AML-193 (cell line): ENCODE measurements at regions not wholly inside any gene's neighbourhood (a gene's known extent, or its start where the extent isn't known, plus 50 kb on each side); places are given as distances from the start of the nearest gene placed in this dataset.
"Not testable (repeated sequence)": the region's sequence is repeated elsewhere in the genome, so short reads cannot be mapped to it uniquely, and the experiment has no call there.

Experiments
- DNase-seq, 2 experiments: peaks; one replicate each; lab custom pipeline; 2025; lab: John Stamatoyannopoulos, UW

DNA sequence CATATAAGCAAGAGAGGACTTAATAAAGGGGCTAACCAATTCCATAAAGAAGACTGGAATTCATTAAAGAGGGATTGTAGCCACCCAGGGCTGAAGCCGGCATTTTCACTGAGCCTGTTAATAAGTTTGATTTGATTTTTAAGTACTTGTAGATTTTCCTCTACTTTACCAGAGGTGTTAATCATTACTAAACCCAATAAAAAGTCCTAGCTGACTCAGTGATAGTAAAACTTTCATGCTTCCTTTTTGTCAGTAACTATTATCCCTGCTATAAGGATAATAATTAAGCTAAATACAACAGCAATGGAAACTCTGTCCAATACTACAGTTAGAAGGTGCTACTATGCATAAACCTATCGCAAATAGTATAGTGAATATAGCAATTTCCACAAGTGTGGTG lies 260.2 kb downstream of the CEMIP2 start:
- not testable (repeated sequence) for DNase-seq

DNA sequence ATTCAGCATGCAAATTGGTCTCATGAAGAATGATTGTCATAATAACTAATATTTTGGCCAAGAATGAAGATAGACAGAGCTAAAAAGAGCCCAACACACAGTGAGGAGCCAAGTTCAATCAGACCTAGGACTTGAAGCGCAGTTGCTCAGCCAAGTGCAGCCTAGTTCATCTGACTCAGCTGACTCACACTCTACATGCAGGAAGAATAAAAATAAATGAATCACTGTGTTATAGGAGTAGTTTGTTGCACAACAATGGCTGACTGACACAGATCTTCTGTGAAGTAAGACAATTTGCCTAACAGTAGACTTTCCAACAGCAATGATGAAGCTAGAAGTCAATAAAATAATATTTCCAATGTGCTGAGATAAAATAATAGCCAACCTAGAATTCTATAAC lies 261.5 kb downstream of the CEMIP2 start:
- DNase-seq: no peak

DNA sequence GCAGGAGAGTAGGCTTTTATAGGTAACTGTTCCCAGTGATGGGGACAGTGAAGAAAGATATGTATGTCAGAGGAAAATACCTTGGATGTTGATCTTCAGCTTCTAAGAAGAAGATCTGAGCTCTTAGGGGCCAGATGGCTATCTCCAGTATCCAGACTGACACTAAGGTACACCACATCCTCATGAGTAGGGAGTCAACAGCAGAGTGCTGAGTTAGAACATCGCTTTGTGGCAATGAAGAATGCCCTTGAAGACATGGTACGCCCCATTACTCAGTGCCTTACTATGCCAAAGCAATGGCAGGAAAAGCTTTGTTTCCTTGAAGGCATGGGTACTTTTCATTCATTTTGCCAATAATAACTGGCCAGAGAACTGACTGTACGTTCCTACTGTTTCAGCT lies 263.7 kb downstream of the CEMIP2 start:
- DNase-seq: no peak

DNA sequence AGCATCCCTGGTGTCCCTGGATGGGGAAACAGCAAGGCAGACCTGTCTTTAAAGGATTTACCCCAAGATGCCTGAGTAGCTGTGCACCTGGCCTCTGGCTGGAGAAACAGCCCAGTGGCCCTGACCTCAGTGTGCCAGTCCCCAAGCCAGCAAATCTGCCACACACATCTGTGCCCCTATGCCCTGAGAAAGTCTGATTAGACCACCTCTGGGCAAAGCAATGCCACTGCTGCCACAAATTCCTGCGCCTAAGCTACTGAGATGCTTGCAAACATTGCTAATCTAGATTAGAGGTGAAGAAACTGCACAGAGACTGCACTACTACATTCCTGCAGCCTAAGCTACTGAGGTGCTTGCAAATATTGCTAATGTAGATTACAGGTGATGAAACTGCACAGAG lies 269.6 kb downstream of the CEMIP2 start:
- no peak for DNase-seq

DNA sequence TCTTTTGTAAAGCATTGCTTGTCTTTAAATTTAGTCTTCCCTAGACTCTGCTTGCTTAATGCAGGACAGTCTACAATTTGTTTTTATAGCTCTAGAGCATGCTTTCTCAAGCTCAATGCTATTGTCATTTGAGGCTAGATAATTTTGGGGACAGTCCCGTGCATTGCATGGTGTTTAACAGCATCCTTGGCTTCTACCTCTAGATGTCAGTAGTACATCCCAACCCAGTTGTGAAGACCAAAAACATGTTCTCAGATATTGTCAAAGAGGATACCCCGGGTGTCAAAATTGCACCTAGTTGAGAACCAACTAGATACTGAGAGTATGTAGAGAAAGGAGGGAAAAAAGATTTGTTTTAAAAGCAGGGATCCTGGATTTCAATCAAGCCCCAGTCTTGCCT lies 277.5 kb downstream of the CEMIP2 start:
- DNase-seq: peak in 1 of 2 experiments; percentile 4

DNA sequence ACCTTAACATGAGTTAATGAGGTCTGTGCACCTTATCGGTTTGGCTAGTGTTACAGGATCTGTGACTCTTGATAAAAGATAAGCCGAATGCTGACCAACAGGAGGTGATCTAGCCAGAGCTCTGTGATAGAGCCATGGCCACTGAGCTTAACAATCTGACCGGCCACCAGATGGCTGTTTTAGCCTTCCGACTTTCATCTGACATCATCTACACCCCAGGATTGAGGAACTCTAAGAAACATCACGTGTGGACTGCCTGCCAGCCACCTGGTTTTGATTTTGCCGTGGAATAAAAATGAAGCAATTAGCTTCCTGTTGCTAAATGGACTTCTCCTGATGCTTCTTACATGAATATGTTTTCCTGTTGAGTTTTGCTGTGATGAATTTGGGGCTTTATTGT lies 281.3 kb downstream of the CEMIP2 start:
- DNase-seq: no peak

DNA sequence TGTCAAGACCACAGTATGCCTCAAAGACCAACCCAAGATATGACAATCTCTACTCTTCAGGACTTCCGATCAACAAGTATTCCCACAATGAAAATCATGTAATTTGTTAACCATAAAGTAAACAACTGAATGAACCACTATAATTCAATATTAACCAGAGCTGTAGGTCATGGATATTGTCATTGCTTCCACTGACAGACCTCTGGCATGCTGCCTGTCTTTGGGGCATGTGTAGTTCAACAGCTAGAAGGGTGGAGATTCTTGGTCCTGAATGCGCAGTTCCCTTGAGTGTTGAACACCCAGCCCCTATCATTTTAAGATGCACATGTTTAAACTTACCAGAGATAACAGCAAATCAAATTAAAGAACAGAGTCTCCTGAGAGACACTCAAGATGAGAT lies 283.0 kb downstream of the CEMIP2 start:
- no peak for DNase-seq

DNA sequence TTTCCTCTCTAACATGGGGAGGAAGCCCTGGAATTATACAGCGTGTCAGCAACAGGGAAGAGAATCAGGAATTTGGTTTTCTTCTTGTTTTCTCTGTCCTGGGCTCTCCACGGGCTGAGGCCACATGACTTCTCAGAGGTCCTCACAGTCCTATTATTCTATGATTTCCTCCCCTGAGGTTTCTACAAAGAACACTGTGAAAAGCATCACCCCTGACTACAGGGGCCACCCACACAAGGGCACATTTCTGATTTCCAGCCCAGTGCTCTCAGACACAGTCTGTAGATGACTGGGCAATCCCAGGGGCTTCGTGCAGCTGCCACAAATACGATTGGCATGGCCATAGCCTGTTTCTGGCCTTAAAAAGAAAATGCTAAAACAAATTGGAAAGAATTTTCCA lies 284.9 kb downstream of the CEMIP2 start:
- DNase-seq: no peak

DNA sequence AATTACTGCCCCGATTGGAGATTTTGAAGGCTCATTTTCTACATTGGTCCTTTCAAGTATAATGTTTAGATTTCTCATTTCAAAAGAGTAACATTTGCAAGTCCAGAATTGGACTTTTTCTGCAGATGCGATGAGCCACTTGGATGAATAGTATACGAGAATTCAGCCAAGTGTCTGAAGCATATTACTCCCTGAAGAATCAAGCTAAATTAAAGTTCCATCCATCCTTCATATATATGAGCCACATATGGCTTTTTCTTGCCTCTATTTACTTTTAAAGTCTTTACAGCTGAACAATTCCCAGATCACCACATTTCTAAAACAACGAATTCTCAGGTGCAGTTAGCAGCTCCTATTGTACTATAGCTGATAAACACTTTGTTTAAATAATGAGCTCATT lies 288.7 kb downstream of the CEMIP2 start:
- no peak for DNase-seq

DNA sequence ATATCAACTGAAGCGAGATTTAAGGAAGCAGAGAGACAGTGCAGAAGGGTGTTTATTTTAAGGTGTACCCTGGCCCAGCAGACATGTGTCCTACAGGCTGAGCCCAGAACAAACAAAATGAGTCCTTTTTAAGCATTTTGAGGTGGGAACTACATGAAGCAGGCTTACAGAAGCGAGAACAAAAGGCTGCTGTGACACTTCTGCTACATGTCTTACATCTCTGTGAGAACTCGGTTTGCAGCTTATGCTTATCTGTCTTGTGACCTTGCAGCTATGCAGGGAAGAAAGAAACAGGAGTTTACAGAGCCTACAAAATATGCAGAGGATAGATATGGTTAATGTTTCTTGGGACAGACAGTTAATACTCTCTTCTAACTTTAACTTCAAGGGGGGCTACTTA lies 295.9 kb downstream of the CEMIP2 start:
- DNase-seq: no peak

DNA sequence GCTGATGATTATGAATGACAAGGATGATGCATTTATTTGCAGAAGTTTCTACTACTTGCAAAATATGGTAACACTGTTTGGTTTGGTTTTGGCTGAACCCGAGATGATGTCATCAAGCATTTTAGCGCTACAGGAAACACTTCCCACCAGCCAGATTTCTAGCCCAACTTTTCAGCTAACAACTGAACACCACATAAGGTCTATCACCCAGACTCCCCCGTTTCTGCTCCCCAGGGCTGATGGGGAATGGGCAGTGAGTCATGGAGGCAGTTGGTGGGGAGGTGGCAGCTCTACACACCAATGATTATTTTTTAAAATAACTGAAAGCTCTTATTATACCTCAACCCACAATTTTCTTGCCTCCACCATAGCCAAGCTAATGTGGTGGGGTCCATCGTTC lies 302.9 kb downstream of the CEMIP2 start:
- DNase-seq: no peak

DNA sequence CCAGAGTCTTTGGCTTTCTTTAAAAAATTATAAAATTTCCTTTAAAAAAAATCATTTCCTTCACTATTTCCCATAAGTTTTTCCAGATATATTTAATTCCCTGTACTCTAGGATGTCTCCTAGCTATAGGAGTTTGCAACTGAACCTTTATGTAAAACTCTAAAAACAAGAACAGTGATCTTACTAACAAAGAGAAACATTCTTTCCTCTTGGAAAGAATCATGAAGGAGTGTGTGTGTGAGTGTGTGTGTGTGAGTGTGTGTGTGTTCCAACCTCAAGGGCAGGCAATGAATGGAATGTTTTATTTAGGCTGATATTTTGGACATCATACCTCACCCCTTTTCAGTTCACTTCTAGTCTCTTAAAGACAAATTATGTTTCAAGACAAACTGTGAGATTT lies 309.2 kb downstream of the CEMIP2 start:
- no peak for DNase-seq

DNA sequence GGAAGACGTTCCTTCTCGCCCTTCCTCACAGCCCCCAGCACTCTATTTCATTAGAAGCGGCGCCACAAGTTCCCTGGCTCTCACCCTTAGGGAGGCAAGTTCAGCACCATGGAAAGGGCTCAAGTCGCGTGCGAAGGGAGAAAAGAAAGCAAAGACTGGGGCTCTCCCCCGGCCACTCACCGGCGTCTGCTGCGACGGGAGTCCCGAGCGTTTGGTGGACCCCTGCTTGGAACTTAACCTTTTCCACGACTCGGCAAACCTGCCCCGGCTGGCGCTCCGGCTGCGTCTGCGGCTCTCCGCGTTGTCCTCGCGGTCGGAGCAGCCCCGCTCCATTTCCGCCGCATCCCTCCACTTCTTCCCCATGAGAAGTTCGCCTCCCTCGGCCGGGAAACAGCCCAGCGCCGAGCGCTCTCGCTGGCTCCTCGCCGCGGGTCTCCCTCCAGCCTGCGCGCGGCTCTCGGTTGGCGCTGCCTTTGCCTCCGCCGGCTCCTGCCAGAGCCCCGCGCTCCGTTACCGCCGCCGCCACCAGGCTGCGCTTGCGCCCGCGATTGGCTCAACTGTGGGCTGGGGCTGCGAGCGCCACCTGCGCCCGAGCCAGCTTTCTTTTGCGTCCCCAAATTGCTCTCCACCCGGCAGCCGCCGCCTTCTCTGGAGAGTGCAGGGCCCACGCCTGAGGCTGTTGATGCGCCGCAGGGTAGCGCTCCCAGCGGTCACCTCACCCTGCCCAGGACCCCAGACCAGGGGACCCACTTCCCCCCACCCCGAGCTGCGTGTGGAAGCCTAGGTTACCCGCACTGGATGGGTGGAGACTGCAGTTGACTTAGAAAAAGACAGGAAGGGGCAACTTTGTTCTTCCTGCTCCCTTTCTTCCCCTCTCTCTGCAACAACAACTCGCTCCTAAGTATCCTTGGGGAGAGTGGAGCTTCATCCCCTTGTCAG lies 321.6 kb downstream of the CEMIP2 start:
- no peak for DNase-seq

DNA sequence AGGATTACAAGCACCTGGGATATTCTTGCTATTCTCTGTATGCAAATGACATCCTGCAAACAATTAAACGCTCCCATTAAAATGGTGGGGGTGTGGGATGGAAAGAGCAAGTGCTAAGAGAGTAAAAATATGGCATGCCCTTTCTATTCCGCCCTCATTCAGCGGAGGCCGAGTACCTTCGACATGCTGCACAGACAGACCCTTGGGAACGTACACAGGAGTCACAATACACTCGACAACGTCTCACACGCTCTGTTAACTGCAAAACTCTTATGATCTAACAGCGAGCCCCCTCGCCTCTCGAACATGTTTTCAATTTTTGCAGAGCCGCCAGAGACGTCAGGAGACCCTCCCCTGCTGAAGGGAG lies 322.2 kb downstream of the CEMIP2 start:
- no peak for DNase-seq

DNA sequence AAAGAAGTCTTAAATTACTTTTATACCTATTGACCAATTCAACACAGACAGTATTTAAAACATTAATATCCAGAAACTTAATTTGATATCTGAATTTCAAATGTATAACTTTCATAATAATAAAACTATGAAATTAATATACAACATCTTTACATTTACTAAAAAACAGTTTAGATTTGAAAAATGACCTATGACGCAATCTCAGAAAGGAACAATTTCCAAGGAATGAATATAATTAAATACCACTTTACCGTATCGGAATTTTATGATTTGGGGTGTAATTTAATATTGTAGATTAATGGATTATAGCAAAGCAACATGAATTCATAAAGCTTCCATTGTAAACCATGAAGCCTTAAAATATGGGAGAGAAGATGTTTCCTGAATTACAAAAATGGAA lies 321.5 kb upstream of the TRPM3 start:
- no peak for DNase-seq

DNA sequence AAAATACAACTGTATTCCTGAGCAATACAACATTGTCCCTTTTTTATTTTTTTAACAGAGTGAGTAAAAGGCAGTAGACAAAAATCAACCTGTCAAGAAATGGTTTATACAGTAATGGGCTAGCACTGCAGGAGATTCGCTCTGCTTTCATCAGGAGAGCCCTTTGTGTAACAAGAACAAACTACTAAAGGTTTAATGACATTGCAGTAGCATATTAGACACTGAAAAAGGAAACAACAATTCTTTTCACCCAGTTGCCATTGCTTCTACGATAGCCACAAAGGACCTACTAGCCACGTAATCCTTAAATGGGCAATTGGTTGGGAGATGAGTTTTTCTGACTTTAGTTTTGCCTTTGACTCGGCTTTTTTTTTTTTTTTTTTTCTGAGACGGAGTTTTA lies 319.8 kb upstream of the TRPM3 start:
- no peak for DNase-seq

DNA sequence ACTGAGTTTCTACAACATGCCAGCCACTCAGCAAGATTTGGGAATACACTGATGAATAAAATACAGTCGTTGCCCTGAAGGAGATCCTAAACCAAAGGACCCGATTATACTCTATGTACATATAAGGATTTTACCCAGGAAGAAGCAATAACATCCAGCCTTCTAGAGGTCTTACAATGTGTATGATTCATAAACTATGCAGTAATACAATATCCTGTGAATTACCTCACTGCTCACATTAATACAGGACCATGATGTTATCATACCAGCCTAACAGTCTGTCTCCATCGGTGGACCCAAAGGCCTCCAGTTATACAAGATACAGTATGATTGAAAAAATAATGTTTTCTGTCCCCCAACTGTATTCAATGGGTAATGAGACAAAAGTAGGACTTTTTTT lies 310.5 kb upstream of the TRPM3 start:
- no peak for DNase-seq

DNA sequence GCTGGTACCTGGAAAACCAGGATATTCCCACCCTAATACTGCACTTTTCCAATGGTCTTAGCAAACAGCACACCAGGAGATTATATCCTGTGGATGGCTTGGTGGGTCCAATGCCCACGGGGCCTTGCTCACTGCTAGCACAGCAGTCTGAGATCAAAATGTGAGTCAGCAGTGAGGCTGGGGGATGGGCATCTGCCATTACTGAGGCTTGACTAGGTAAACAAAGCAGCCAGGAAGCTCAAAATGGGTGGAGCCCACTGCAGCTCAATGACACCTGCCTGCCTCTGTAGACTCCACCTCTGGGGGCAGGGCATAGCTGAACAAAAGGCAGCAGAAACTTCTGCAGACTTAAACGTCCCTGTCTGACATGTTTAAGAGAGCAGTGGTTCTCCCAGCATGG lies 285.9 kb upstream of the TRPM3 start:
- not testable (repeated sequence) for DNase-seq

DNA sequence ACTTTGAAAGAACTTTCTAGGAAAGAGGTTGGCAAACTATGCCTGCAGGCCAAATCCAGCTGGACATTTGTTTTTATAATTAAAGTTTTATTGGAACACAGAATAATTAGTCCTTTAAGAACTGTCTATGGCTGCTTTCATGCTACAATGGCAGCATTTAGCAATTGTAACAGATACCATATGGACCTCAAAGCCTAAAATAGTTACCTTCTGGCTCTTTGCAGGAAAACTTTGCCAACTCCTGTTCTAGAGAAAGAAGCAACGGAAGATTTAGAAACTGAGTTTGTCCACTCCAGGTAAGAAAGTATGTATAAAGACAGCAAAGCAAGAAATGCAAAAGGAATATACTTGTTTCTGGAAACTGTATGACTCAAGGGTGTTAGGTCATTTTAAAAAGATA lies 281.7 kb upstream of the TRPM3 start:
- DNase-seq: no peak

DNA sequence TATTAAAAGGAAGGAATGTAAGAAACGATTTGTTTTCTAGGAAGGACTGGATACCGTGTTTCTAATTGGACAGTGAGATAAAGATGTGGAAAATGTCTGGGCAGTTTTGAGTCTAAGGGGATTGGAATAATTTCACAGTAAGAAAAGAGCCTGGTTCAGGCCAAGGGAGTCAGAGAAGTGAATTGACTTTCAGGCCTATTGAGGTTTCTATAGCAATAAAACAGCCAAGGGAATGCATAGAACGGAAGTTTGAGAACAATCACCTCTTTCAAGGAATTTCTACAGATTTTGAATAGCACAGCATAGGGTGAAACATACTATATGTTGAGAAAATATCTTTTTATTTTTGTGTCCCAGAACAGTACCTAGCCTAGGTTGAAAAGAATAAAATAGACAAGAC lies 271.6 kb upstream of the TRPM3 start:
- no peak for DNase-seq

DNA sequence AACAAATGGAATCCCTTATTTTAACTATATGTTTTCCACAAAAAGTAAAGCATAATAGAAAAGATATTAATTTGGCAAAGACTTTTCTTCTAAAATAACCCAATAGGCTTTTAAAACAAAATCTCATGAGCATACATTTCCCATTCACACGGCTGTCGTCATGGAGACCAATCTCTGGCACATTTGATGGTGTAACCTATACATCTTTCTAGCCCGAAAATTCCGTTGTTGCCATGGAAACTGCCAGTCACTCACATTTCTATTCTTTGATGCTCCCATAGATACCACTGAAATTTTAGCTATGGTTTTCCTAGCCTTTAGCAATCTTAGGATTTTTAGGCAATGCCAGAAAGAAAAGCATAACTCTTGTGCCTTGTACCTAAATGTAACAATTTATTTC lies 262.9 kb upstream of the TRPM3 start:
- DNase-seq: no peak

DNA sequence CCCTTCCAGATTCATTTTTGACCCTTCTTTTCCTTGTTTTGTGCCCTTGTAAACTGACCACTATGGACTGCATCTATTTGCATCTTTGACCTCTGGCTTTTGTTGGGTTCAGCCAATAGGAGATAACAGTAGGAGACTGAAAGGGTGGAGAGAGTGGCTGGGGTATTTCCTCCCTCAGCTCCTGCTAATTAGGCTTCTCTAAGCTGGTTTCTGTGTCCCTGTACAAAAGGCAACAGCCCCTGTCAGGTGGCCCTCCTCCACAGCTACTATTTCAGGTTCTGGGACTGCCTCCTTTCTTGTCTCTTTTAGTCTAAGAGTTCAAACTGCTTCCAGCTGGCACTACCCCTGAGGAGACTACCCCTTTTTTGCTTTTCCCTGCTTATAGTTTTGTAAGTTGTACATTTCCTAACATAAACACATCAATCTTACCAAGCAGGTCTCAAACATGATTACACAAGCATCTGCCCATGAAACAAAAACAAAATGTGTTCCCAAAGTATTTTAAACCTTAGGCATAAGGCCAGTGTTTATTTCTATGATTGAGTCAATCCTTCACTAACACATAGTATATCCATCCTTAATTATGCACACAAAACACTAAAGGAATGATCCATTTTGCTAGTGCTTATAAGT lies 262.0 kb upstream of the TRPM3 start:
- no peak for DNase-seq

DNA sequence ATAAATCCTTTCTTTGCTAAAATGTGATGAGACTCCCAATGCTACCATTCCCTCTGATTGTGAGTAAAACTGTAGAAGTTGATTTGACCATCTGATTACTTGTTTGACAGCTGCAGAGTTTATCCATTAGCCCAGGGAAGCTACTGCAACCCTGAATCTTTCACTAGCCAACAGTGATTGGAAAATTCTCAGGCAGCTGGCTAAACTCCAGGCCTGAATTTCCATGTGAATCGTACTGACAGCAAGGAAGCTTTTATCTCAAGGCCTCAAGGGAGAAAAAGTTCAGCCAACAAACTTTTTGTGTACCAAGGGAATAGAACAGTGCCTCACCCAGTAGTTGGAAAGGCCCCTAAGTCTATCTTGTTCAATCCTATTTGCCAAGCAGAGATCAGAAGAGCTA lies 246.7 kb upstream of the TRPM3 start:
- no peak for DNase-seq
